SK-N-SH (cell line): ENCODE measurements at regions not wholly inside any gene's neighbourhood (a gene's known extent, or its start where the extent isn't known, plus 50 kb on each side); places are given as distances from the start of the nearest gene placed in this dataset.

Experiments
- CTCF ChIA-PET: fragments of 300-600, 350-600 bp; formaldehyde crosslinking; extraction: SDS; loops from one replicate; lab custom pipeline; 2021; lab: Yijun Ruan, JAX
- POLR2A ChIA-PET: fragments of 350-600 bp; sonication (Branson Sonifier 250); formaldehyde crosslinking; extraction: SDS; loops from one replicate; lab custom pipeline; 2020; ENCODE audit warnings: antibody characterized with exemption, inconsistent platforms; lab: Yijun Ruan, JAX
- DNase-seq: peaks from one replicate; pipeline ENCODE4 v3.0.0; 2012
- H2AFZ ChIP-seq: fragments of 200-600 bp; sonication (generic); 2 replicates; pipeline ENCODE4 v1.8.1; 2016; ENCODE audit warnings: antibody characterized with exemption, mild to moderate bottlenecking, low read depth
- H3F3A ChIP-seq: fragments of 200-600 bp; sonication (generic); replicated peaks from 2 replicates; pipeline ENCODE3; 2016; ENCODE audit warnings: antibody characterized with exemption, mild to moderate bottlenecking; ENCODE audit not compliant: insufficient read depth
- H3K27ac ChIP-seq, 2 experiments: fragments of 200-500 bp in 1 of 2; fragments of 200-600 bp in 1 of 2; sonication (Bioruptor generic) in 1 of 2; sonication (generic), shearing (Covaris generic) in 1 of 2; 2 replicates each; pipeline versions ENCODE4 v1.5.1 to v1.6.1; 2014 to 2016; ENCODE audit warnings: low read depth in 2 of 2, inconsistent platforms in 1 of 2, low read length in 1 of 2, mild to moderate bottlenecking in 1 of 2, mixed read lengths in 1 of 2
- H3K27me3 ChIP-seq: fragments of 200-600 bp; sonication (generic), shearing (Covaris generic); 2 replicates; pipeline ENCODE4 v1.6.1; 2016; ENCODE audit warnings: mixed run types; ENCODE audit not compliant: insufficient read depth
- H3K36me3 ChIP-seq, 2 experiments: fragments of 200-500 bp in 1 of 2; fragments of 200-600 bp in 1 of 2; sonication (Bioruptor generic) in 1 of 2; sonication (generic) in 1 of 2; replicated peaks in 1 of 2; 2 replicates each; pipeline versions ENCODE3 to v1.5.1; 2014 to 2016; ENCODE audit warnings: low read length in 1 of 2, mild to moderate bottlenecking in 1 of 2; ENCODE audit not compliant: insufficient read depth in 2 of 2, control insufficient read depth in 1 of 2
- H3K4me1 ChIP-seq, 2 experiments: fragments of 200-500 bp in 1 of 2; fragments of 200-600 bp in 1 of 2; sonication (Bioruptor generic) in 1 of 2; sonication (generic), shearing (Covaris generic) in 1 of 2; 2 replicates each; pipeline versions ENCODE4 v1.5.1 to v1.6.1; 2014 to 2016; ENCODE audit warnings: low read depth in 1 of 2, low read length in 1 of 2, mixed run types in 1 of 2; ENCODE audit not compliant: insufficient read depth in 2 of 2, control insufficient read depth in 1 of 2
- H3K4me2 ChIP-seq: fragments of 200-600 bp; sonication (generic), shearing (Covaris generic); 2 replicates; pipeline ENCODE4 v1.6.1; 2017; ENCODE audit warnings: mixed run types
- H3K4me3 ChIP-seq, 2 experiments: fragments of 200-500 bp in 1 of 2; fragments of 200-600 bp in 1 of 2; sonication (Bioruptor generic) in 1 of 2; sonication (generic), shearing (Covaris generic) in 1 of 2; 2 replicates each; pipeline versions ENCODE4 v1.5.1 to v1.8.1; 2014 to 2016; ENCODE audit warnings: low read depth in 2 of 2, inconsistent platforms in 1 of 2, low read length in 1 of 2, mild to moderate bottlenecking in 1 of 2, mixed read lengths in 1 of 2, moderate library complexity in 1 of 2
- H3K79me2 ChIP-seq: fragments of 200-600 bp; sonication (generic); 2 replicates; pipeline ENCODE4 v1.8.1; 2017; ENCODE audit warnings: mild to moderate bottlenecking; ENCODE audit not compliant: insufficient read depth
- H3K9ac ChIP-seq: fragments of 200-600 bp; sonication (generic); 2 replicates; pipeline ENCODE4 v1.6.1; 2017; ENCODE audit warnings: mixed run types
- H3K9me2 ChIP-seq: fragments of 200-600 bp; sonication (generic); 2 replicates; pipeline ENCODE4 v1.6.1; 2017; ENCODE audit warnings: mixed run types
- H3K9me3 ChIP-seq: fragments of 200-600 bp; sonication (generic); 2 replicates; pipeline ENCODE4 v1.6.1; 2017; ENCODE audit warnings: mixed run types, mild to moderate bottlenecking, moderate library complexity
- H4K20me1 ChIP-seq: fragments of 200-600 bp; sonication (generic); 2 replicates; pipeline ENCODE4 v1.6.1; 2017; ENCODE audit warnings: mild to moderate bottlenecking, mixed run types; ENCODE audit not compliant: insufficient read depth
- CHD2 ChIP-seq: fragments of 150-350 bp; IDR thresholded peaks from 2 replicates; pipeline ENCODE4 v1.6.1; 2018; ENCODE audit warnings: low read length; ENCODE audit not compliant: partially characterized antibody
- EP300 ChIP-seq, 2 experiments: IDR thresholded peaks; 2 replicates each; pipeline versions ENCODE4 v1.4.0 to v1.6.1; 2012; ENCODE audit warnings: borderline replicate concordance in 1 of 2, low read depth in 1 of 2, low read length in 1 of 2
- EZH2phosphoT487 ChIP-seq: fragments of 200-600 bp; sonication (generic); IDR thresholded peaks from 2 replicates; pipeline ENCODE4 v1.6.1; 2017; ENCODE audit warnings: low read depth, mixed run types, mild to moderate bottlenecking, antibody characterized with exemption, moderate library complexity, borderline replicate concordance
- FOSL2 ChIP-seq: IDR thresholded peaks from 2 replicates; pipeline ENCODE4 v1.4.0; 2012; ENCODE audit warnings: low read depth, mild to moderate bottlenecking, moderate library complexity, borderline replicate concordance
- FOXJ3 ChIP-seq: sonication (generic); formaldehyde crosslinking; IDR thresholded peaks from 2 replicates; pipeline ENCODE4 v1.5.1; 2020; ENCODE audit warnings: mild to moderate bottlenecking, missing genetic modification reagents
- MEF2A ChIP-seq: IDR thresholded peaks from 2 replicates; pipeline ENCODE4 v1.4.0; 2012; ENCODE audit warnings: low read depth, borderline replicate concordance
- NFIC ChIP-seq: IDR thresholded peaks from 2 replicates; pipeline ENCODE4 v1.4.0; 2012; ENCODE audit warnings: borderline replicate concordance
- POLR2AphosphoS5 ChIP-seq: IDR thresholded peaks from 2 replicates; pipeline ENCODE4 v1.6.1; 2012; ENCODE audit warnings: low read depth, low read length
- RAD21 ChIP-seq: IDR thresholded peaks from 2 replicates; pipeline ENCODE4 v1.6.1; 2012; ENCODE audit warnings: mild to moderate bottlenecking, low read length
- RCOR1 ChIP-seq: fragments of 150-350 bp; IDR thresholded peaks from 2 replicates; pipeline ENCODE4 v1.6.1; 2017; ENCODE audit warnings: antibody characterized with exemption, low read length
- REST ChIP-seq: IDR thresholded peaks from 2 replicates; pipeline ENCODE4 v1.6.1; 2012; ENCODE audit warnings: mild to moderate bottlenecking, low read depth, low read length, moderate library complexity
- RFX5 ChIP-seq: IDR thresholded peaks from 2 replicates; pipeline ENCODE4 v1.6.1; 2012; ENCODE audit warnings: mild to moderate bottlenecking, improper control_type of control experiment, low read length
- RXRA ChIP-seq: IDR thresholded peaks from 2 replicates; pipeline ENCODE4 v1.4.0; 2012; ENCODE audit warnings: low read depth, mild to moderate bottlenecking, borderline replicate concordance
- SIN3A ChIP-seq: IDR thresholded peaks from 2 replicates; pipeline ENCODE4 v1.6.1; 2012; ENCODE audit warnings: low read depth, mild to moderate bottlenecking, low read length, moderate library complexity, borderline replicate concordance
- SMC3 ChIP-seq: IDR thresholded peaks from 2 replicates; pipeline ENCODE4 v1.6.1; 2012; ENCODE audit warnings: low read depth, low read length, improper control_type of control experiment
- ZBTB33 ChIP-seq: IDR thresholded peaks from 2 replicates; pipeline ENCODE4 v1.4.0; 2012; ENCODE audit warnings: low read depth, borderline replicate concordance
- WGBS: methylation state at CpG from one replicate; pipeline ENCODE4 v1.1.6; 2017; ENCODE audit warnings: low lambda C conversion rate; 5-methylcytosine and 5-hydroxymethylcytosine counted together

- Histone ChIP-seq H3K4me2 (no peak overlapping the region), H3K36me3 (no peaks in the 10 kb centered on the region), H3K9me2 (no peaks in the 10 kb centered on the region), H3K27ac (no peak overlapping the region), H2AFZ (no peak overlapping the region), H3K9ac (no peak overlapping the region), H3K4me1 (no peaks in the 10 kb centered on the region; a peak in 1 of 4 replicates), H3K4me3 (no peak overlapping the region), H4K20me1 (no peaks in the 10 kb centered on the region), H3K79me2 (no peaks in the 10 kb centered on the region)
- DNase-seq = no peak
- 21% methylated on average over 2 of the region's 2 CpGs for WGBS
- ChIA-PET CTCF (no interaction called here), POLR2A (no interaction called here)
- TF ChIP-seq EZH2phosphoT487 (no peak), RXRA (no peak), NFIC (no peak), CHD2 (no peak), POLR2AphosphoS5 (no peak), RFX5 (no peak), RCOR1 (no peak), RAD21 (no peak), SMC3 (no peak), FOSL2 (no peak), ZBTB33 (no peak)
- TF ChIP-seq, all 33 proteins: peak for 0
- Histone ChIP-seq H3F3A (no peaks in the 10 kb centered on the region), H3K27me3 (no peaks in the 10 kb centered on the region), H3K9me3 (no peaks in the 10 kb centered on the region)
Measured at GRCh38 chr2:220106065-220106464, 478.6 kb downstream of the SLC4A3 start.

GRCh38 chr2:220107380-220107791 is 480.0 kb downstream of the SLC4A3 start:
- Histone ChIP-seq H2AFZ (no peak overlapping the region), H3K27ac (no peak overlapping the region), H3K9me2 (no peaks in the 10 kb centered on the region), H3F3A (no peaks in the 10 kb centered on the region), H3K4me3 (no peak overlapping the region), H3K27me3 (no peaks in the 10 kb centered on the region), H3K4me2 (no peak overlapping the region), H4K20me1 (no peaks in the 10 kb centered on the region), H3K9me3 (no peaks in the 10 kb centered on the region), H3K36me3 (no peaks in the 10 kb centered on the region), H3K9ac (no peak overlapping the region), H3K4me1 (no peaks in the 10 kb centered on the region; a peak in 1 of 4 replicates), H3K79me2 (no peaks in the 10 kb centered on the region)
- POLR2A ChIA-PET = no interaction called here
- DNase-seq = no peak
- WGBS = 29% methylated on average over 4 of the region's 4 CpGs
- no peak for TF ChIP-seq MEF2A
- no peak for TF ChIP-seq FOXJ3 (CRISPR knock-in tag)
- no peak for TF ChIP-seq REST
- no peak for TF ChIP-seq FOSL2
- no peak for TF ChIP-seq SIN3A
- TF ChIP-seq SMC3 = no peak
- TF ChIP-seq RFX5 = no peak
- TF ChIP-seq EP300 (IDR thresholded peaks at IDR 0.05; ENCODE audit: borderline replicate concordance in 1 of 2, low read depth in 1 of 2, low read length in 1 of 2) = no peak
- no peak for TF ChIP-seq EZH2phosphoT487
- TF ChIP-seq RCOR1 = no peak
- TF ChIP-seq POLR2AphosphoS5 = no peak
- CTCF ChIA-PET = no interaction called here
